Suprapubic skin (tissue), 4 donors: ENCODE measurements at regions not wholly inside any gene's neighbourhood (a gene's known extent, or its start where the extent isn't known, plus 50 kb on each side); places are given as distances from the start of the nearest gene placed in this dataset.

ENCODE experiments used
- DNase-seq, 2 donors: peaks; one replicate each; pipeline ENCODE4 v3.0.0-alpha.2; 2019; ENCODE audit warnings: low spot score in 2 of 2
- H3K27ac ChIP-seq: fragments of 200-600 bp; sonication (generic); one replicate; pipeline ENCODE4 v1.5.1; 2019
- H3K27me3 ChIP-seq: fragments of 200-600 bp; sonication (generic); one replicate; pipeline ENCODE4 v1.5.1; 2019
- H3K36me3 ChIP-seq: fragments of 200-600 bp; sonication (generic); one replicate; pipeline ENCODE4 v1.5.1; 2019
- H3K4me1 ChIP-seq: fragments of 200-600 bp; sonication (generic); one replicate; pipeline ENCODE4 v1.5.1; 2019
- H3K4me3 ChIP-seq: fragments of 200-600 bp; sonication (generic); one replicate; pipeline ENCODE4 v1.5.1; 2019; ENCODE audit warnings: mild to moderate bottlenecking
- H3K9me3 ChIP-seq: fragments of 200-600 bp; sonication (generic); one replicate; pipeline ENCODE4 v1.5.1; 2019
- CTCF ChIP-seq, 2 donors: fragments of 200-600 bp in 1 of 2; fragments of 450-650 bp in 1 of 2; sonication (generic) in 1 of 2; IDR thresholded peaks; one replicate each; pipeline ENCODE4 v1.5.1; 2016 to 2019; ENCODE audit warnings: antibody characterized with exemption in 2 of 2, mild to moderate bottlenecking in 1 of 2, moderate library complexity in 1 of 2
- EP300 ChIP-seq: sonication (generic); formaldehyde crosslinking; IDR thresholded peaks from one replicate; pipeline ENCODE4 v1.6.1; 2017; ENCODE audit warnings: antibody characterized with exemption
- POLR2A ChIP-seq, 2 donors: fragments of 450-650 bp; IDR thresholded peaks; one replicate each; pipeline ENCODE4 v1.6.1; 2017; ENCODE audit warnings: antibody characterized with exemption in 2 of 2, mild to moderate bottlenecking in 2 of 2, moderate library complexity in 2 of 2
- POLR2AphosphoS5 ChIP-seq, 3 donors: sonication (generic); formaldehyde crosslinking; IDR thresholded peaks; one replicate each; pipeline ENCODE4 v1.6.1; 2017; ENCODE audit warnings: antibody characterized with exemption in 3 of 3
- WGBS: methylation state at CpG from one replicate; pipeline ENCODE4 v1.1.5; 2018; 5-methylcytosine and 5-hydroxymethylcytosine counted together

DNA sequence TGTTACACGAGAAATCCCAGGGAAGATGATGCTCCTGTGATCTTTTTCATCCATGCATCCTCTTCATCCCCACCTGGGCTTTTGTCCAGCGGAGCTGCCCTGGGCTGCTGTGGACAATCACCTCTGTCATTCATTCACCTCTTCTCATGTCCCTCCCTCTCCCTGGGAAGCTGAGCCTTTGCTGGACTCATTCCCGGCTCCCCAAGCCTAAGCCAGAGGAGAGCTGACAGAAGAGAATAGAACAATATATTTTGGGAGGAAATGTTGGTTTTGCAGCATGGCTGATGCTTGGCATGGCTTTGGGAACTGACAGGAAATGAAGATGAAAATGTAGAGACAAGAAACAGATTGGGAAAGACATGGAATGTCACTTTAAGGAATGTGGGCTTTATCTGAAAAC is 177.4 kb downstream of the DICER1 start:
- H3K36me3 ChIP-seq, result no peaks in the 10 kb centered on the region
- WGBS, result 77% methylated on average over 3 of the region's 3 CpGs
- TF ChIP-seq EP300, result no peak
- H3K4me1 ChIP-seq, result no peaks in the 10 kb centered on the region
- H3K4me3 ChIP-seq, result no peak overlapping the region
- H3K9me3 ChIP-seq, result no peaks in the 10 kb centered on the region
- DNase-seq, result no peak
- H3K27ac ChIP-seq, result no peak overlapping the region
- no peaks in the 10 kb centered on the region for H3K27me3 ChIP-seq

GRCh38 chr14:94977016-94977415 is 180.3 kb downstream of the DICER1 start:
- TF ChIP-seq POLR2A (IDR thresholded peaks at IDR 0.05) (no peak), EP300 (no peak), CTCF (IDR thresholded peaks at IDR 0.05) (no peak), POLR2AphosphoS5 (IDR thresholded peaks at IDR 0.05) (no peak)
- DNase-seq, result no peak
- no peaks in the 10 kb centered on the region for H3K4me1 ChIP-seq
- no peaks in the 10 kb centered on the region for H3K9me3 ChIP-seq
- H3K27ac ChIP-seq, result no peak overlapping the region
- H3K36me3 ChIP-seq, result no peaks in the 10 kb centered on the region
- H3K4me3 ChIP-seq, result no peak overlapping the region
- WGBS, result 63% methylated on average over 2 of the region's 2 CpGs
- H3K27me3 ChIP-seq, result no peaks in the 10 kb centered on the region

DNA sequence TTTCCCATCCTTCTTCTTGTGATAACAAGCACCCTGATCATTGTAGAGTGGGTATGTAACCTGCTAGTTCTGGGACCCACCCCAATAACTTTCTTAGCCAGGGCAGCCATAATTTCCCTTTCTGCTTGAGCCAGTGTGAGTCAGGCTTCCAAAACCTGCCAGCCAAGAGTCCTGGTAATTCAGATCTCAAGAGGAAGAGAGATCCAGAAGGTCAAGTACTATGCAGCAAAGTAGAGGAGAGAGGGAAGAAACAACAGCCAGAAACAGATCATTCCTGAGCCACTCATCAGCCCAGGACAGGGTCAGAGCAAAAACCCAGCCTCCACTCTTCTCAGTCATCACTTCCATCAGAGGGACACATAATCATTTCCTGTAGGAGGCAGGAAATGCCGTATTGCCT is 182.0 kb downstream of the DICER1 start:
- Histone ChIP-seq H3K4me1 (no peaks in the 10 kb centered on the region), H3K4me3 (no peak overlapping the region), H3K27me3 (no peaks in the 10 kb centered on the region), H3K9me3 (no peaks in the 10 kb centered on the region), H3K27ac (no peak overlapping the region), H3K36me3 (no peaks in the 10 kb centered on the region)
- DNase-seq, result no peak
- no peak for TF ChIP-seq POLR2AphosphoS5 (IDR thresholded peaks at IDR 0.05)
- TF ChIP-seq CTCF (IDR thresholded peaks at IDR 0.05), result no peak
- TF ChIP-seq EP300, result no peak
- TF ChIP-seq POLR2A (IDR thresholded peaks at IDR 0.05), result no peak
- 56% methylated on average over 1 of the region's 1 CpG for WGBS

GRCh38 chr14:94974893-94975292 is 182.4 kb downstream of the DICER1 start:
- no peak overlapping the region for H3K4me3 ChIP-seq
- no peaks in the 10 kb centered on the region for H3K9me3 ChIP-seq
- no peak overlapping the region for H3K27ac ChIP-seq
- H3K36me3 ChIP-seq, result no peaks in the 10 kb centered on the region
- no peak for TF ChIP-seq POLR2A (IDR thresholded peaks at IDR 0.05)
- DNase-seq, result no peak
- 53% methylated on average over 3 of the region's 3 CpGs for WGBS
- no peaks in the 10 kb centered on the region for H3K4me1 ChIP-seq
- no peaks in the 10 kb centered on the region for H3K27me3 ChIP-seq

- Histone ChIP-seq H3K27me3 (no peaks in the 10 kb centered on the region), H3K9me3 (no peaks in the 10 kb centered on the region), H3K36me3 (no peaks in the 10 kb centered on the region), H3K27ac (no peak overlapping the region), H3K4me1 (no peaks in the 10 kb centered on the region), H3K4me3 (no peak overlapping the region)
- no peak for TF ChIP-seq CTCF (IDR thresholded peaks at IDR 0.05)
- no peak for TF ChIP-seq POLR2A (IDR thresholded peaks at IDR 0.05)
- no peak for TF ChIP-seq POLR2AphosphoS5 (IDR thresholded peaks at IDR 0.05)
- no peak for TF ChIP-seq EP300
- whole genome bisulfite sequencing, result 79% methylated on average over 2 of the region's 2 CpGs
- no peak for DNase-seq
Observed at GRCh38 chr14:94974422-94974821, 182.9 kb downstream of the DICER1 start.

DNA sequence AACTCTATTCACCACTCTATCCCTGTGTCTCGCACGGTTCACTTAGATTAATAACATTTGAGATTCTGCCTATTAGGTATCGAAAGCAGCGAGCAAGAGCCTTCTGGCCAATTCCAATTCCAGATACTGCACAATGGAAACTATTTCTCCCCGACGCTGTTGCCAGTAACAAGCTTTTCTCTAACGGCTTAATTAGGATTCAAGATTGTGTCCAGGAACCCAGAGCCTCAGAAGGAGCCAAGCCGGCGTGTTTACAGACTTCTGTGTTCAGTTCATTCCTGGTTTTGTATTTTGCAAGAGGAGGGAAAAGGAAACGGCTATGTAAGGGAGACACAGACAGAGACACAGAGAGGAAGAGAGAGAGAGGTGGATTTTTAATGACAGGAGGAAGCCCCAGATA is 185.6 kb downstream of the DICER1 start:
- no peak for TF ChIP-seq POLR2A (IDR thresholded peaks at IDR 0.05)
- TF ChIP-seq EP300, result no peak
- no peak for TF ChIP-seq CTCF (IDR thresholded peaks at IDR 0.05)
- no peak for TF ChIP-seq POLR2AphosphoS5 (IDR thresholded peaks at IDR 0.05)
- Histone ChIP-seq H3K27me3 (no peaks in the 10 kb centered on the region), H3K9me3 (no peaks in the 10 kb centered on the region), H3K4me1 (no peaks in the 10 kb centered on the region), H3K27ac (peak overlapping the region; percentile 42), H3K36me3 (no peaks in the 10 kb centered on the region), H3K4me3 (no peak overlapping the region)
- 16% methylated on average over 10 of the region's 10 CpGs for WGBS
- DNase-seq, result no peak
